Kasumi-1 (cell line): ENCODE measurements at regions not wholly inside any gene's neighbourhood (a gene's known extent, or its start where the extent isn't known, plus 50 kb on each side); places are given as distances from the start of the nearest gene placed in this dataset.
"Not testable (repeated sequence)": the region's sequence is repeated elsewhere in the genome, so short reads cannot be mapped to it uniquely, and the experiment has no call there.

Source experiments
- DNase-seq, 2 experiments: peaks; one replicate each; lab custom pipeline; 2025; lab: John Stamatoyannopoulos, UW

GRCh38 chr15:58361273-58361759 lies 70.5 kb upstream of the LIPC start:
- DNase-seq = no peak

GRCh38 chr15:58362262-58362922 lies 69.4 kb upstream of the LIPC start:
- no peak for DNase-seq

- DNase-seq = not testable (repeated sequence)
These were observed 68.7 kb upstream of the LIPC start for GRCh38 chr15:58363118-58363517.

GRCh38 chr15:58363673-58364072 lies 68.1 kb upstream of the LIPC start:
- DNase-seq = not testable (repeated sequence)

- DNase-seq = not testable (repeated sequence)
These were observed 66.7 kb upstream of the LIPC start for GRCh38 chr15:58365098-58365497.

GRCh38 chr15:58369261-58369701 lies 62.5 kb upstream of the LIPC start:
- peak; percentile 21 to 22 for DNase-seq

GRCh38 chr15:58369956-58370355 lies 61.8 kb upstream of the LIPC start:
- no peak for DNase-seq

GRCh38 chr15:58374147-58374546 lies 57.6 kb upstream of the LIPC start:
- no peak for DNase-seq

GRCh38 chr15:58377193-58377592 lies 54.6 kb upstream of the LIPC start:
- no peak for DNase-seq

GRCh38 chr15:58378241-58379085 lies 53.3 kb upstream of the LIPC start:
- DNase-seq = no peak

GRCh38 chr15:58379454-58379853 lies 52.3 kb upstream of the LIPC start:
- DNase-seq = not testable (repeated sequence)

- DNase-seq = no peak
These were observed 51.4 kb upstream of the LIPC start for GRCh38 chr15:58380280-58380945.

GRCh38 chr15:58381697-58382096 lies 50.1 kb upstream of the LIPC start:
- no peak for DNase-seq
